ENCODE measurements at regions not wholly inside any gene's neighbourhood (a gene's known extent, or its start where the extent isn't known, plus 50 kb on each side); places are given as distances from the start of the nearest gene placed in this dataset.

DNA sequence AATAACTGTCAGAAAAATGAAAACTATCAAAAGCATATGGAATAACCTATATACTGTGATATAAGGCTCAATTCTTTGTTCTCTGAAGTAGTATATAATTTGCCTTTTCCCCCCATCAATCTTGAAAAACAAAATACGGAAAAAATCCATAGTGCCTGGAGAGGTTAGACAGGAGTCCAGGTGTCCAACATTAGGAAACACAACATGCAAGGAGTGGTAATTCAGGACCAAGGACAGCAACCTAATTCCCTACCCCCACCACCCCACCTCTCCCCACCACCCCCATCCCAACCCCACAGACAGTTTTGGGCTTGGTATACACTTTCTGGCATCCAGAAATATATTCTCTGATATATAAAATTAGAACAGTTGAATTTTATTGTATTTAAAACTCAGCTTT is 55.1 kb upstream of the SLC25A26 start:
- no peak for DNase-seq

DNA sequence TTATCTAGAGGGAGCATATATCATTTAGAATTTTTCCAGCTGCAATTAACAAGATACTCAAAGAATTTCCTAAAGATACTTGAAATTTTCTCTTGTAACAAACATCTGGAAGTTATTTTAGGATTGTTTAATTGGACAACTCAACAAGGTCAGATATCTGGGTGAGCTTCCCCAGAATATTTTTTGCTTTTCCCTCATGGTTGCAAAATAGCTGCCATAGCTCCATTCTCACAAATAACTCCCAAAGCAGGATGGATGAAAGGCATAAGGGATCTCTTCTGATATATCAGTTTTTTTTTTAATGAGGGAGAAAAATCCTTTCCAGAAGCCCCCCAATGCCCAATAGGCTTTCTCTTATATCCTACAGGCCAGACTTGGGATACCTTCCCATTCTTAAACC is 56.6 kb upstream of the SLC25A26 start:
- DNase-seq: no peak

DNA sequence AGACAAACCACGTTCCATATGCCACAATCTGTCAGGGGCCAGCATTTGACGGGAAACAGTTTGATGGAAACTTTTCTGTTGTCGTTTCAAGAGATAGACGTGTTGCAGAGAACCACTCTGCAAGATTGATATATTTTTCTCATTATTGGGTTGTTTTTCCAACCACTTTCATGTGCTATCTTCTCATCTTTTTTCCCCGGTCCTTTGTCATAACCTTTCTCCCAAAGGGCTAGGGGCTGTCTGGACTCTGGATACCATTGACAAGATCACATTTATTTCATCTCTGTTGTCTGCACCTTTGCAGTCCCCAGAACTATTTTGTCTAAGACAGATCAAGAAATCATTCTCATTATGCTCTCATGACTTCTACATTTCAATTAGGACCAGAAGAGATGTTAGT is 57.6 kb upstream of the SLC25A26 start:
- DNase-seq: no peak

DNA sequence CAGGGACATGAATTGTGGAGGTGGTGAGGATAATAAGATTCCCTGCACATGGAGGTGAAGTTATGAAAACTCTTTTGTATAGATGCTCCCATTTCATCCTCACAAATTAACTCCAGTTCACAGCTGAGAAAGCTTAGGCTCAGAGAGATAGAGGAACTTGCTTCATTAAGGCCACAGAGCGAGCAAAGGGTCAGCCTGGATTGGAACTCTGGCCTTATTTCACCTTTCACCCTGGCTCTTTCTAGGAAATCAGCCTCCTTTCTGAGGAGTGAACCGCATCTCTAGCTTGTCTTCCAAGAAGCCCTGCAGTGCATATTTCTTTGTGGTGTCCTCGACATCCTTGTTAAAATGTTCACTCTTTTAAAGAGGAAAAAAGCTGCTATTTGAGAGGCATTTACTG is 58.0 kb upstream of the SLC25A26 start:
- DNase-seq: no peak

DNA sequence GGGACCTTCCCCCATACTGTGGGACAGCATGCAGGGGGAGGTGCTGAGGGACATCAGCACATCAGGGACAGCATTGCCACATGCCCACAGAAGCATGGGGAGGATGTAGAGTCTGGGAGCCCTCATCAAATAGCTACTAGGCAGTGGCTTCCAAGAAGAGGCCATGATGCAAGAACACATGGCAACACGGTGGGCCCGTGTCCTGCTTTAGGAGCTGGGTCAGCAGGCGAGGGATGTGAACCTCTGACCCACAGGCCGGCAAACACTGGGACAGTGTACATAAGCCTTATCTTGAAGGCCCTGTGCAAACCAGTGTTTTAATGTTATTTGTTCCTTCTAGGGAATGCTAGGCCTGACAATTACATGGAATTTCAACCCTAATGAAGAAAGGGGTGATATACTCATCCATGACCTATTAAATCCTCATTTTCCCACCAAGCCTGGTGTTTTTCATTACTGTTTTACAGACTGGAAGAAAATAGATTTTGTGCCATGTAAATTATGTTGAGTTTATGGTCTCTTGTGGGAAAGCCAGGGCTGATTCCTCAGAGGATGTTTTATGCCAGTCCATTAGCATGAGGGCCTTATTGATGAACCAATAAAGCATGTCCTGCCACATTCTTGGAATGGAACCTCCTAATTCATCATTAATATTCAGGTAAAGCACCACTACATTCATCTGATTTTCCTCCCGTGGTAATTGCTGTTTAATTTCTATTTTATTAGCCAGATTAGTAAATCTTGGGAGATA is 61.7 kb upstream of the SLC25A26 start:
- DNase-seq: no peak

DNA sequence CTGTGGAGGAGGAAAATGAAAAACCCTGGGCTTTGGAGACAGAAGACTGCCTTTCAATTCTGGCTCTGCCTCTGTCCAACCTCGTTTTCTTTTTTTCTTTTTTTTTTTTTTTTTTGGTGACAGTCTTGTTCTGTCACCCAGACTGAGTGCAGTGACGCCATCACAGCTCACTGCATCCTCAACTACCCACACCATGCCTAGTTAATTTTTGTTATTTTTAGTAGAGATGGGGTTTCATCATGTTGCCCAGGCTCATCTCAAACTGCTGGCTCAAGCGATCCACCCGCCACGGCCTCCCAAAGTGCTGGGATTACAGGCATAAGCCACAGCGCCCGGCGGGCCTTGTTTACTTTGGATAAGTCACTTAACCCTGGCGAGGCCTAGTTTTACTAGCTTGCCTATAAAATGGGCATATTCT is 66.3 kb upstream of the SLC25A26 start:
- peak; percentile 44 for DNase-seq

DNA sequence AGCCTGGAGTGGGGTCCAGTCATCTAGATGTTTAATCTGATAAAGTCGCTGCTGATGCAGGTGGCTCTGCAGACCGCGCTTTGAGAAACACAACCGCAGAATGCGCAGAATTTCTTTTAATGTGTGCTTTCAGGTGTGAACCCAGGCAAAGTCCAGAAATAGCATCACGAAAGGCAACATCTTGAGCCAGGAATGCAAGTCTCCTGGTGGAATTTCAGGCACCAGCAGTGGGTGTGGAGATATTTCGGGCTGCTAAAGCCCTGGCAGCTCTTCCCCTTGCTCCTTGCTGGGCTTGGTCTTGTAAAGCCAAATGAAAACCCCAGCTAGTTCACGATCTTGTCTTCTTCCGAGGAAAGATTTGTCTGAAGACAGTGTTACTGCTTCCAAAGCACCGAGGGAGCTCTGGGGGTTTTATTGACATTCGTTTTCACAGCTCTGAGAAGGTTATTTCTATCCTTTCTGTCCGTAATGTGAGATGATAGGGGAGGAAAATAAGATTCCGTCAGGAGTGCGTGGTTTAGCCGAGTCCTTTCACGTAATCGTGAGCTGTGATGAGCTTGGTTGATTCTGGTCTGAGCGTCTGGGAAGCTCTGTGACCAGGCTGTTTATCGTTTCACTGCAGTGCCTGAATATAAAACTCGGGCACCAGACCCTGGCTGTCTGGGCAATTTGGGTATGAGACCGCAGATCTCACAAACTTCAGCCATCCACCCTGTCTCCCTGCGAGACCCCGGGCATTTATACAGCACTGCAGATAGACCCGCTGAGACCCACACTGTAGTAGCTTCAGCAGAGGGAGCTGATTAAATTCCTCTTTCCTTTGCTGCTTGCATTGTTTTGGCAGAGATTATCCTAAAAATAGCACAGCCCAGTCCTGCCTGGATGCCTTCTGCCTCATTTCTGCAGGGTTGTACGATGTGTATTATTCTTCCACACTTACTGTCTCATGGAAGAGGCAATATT is 67.0 kb upstream of the SLC25A26 start:
- DNase-seq: peak; percentile 59

DNA sequence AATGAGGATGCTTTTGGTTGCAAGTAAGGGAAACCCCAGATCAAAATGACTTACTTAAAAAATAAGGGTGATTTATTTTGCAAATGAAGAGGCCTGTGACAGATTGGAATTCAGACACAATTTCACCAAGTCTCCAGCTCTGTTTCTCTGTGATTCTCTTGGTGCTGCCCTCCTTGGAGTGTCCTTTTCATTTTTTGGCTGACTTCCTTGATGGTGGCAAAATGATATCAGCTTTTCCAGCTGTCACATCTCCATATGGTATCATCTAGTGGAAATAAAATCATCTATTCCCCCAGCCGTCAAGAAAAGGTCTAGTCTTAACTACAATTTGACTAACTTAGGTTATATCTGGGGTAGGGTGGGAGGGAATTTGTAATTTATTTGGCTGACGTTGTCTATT is 68.5 kb upstream of the SLC25A26 start:
- no peak for DNase-seq

DNA sequence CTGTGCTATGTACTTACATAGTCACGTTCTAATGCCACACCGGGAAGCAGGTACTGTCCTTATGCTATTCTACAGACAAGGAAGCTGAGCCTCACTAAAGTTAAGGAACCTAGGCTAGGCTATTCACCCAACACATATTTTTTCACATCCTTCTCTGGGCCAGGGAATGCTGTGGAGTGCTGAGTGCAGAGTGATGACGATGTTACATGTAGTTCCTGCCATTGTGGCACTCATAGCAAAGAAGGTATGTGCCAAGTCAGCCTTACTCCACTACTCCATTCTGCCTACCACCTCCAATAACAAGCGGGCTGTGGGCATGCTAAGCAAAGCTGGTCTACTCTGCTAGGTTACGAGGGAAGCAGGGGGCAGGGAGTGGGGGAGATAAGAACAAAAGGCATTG is 69.8 kb upstream of the SLC25A26 start:
- DNase-seq: no peak

DNA sequence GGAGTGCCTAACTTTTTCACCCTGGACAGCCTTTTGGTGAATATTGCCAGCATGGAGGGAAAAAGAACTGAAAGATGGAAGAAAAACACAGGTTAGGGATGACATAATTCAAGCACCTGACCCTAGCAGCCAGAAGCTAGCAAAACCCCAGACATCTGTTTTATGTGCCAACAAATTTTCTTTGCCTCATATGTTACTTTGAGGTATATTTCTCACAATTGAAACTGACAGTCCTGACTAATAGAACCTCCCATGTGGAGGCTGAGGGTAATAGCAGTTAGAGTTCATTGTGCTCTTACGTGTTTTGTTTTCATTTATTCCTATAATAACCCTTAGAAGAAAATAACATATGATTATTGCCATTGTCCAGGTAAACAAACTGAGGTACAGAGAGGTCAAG is 71.5 kb upstream of the SLC25A26 start:
- DNase-seq: no peak

DNA sequence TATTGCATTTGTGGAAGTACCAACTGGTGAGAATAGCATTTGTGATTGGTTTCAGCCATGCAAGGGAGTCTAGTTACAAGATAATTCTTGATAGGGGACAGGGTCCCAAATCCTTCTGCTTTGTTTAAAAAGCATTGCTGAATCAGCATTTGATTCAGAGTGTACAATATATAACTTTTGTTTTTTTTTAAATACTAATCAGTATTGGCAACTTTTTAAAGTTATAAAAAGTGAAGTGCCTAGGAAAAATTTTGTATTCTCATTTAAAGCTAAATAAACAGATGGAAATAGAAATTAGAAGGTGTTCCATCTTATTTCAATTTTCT is 75.4 kb upstream of the SLC25A26 start:
- no peak for DNase-seq

DNA sequence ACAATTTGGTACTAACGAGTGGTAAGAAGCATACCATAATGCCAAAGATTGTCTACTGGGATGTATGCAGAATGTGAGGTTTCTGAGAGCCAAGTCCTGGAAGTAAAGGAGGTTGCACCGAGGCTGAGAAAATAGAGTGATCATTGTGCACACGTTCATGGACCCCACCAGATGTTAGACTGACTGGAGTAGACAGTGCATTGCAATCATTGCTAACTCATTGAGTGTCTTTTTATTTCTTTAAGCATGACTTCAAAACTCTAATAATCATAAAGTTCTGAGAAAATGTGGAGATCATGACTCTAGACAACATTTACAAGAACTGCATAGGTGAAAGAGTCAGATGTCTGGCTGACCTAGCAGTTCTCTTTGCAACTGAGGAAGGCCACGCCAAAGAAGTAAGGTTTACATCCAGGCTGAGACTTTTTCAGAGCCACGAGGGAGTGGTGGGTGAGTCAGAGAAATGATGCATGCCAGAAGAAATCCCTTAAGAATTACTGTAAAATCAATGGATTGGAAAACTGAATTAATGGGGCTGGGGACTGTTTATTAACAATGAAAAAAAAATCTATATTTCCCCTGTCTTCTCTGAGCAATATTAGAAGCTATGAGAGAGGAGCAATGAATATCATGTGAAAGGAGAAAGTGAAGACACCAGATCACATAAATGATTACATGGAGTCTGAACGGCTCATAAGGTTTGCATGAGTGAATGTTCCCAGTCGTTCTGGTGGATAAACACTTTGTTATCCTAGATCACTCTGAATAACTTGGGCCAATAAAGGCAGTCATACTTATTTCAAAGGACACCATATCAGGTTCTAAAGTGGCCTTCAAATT is 76.0 kb upstream of the SLC25A26 start:
- DNase-seq: peak; percentile 34

DNA sequence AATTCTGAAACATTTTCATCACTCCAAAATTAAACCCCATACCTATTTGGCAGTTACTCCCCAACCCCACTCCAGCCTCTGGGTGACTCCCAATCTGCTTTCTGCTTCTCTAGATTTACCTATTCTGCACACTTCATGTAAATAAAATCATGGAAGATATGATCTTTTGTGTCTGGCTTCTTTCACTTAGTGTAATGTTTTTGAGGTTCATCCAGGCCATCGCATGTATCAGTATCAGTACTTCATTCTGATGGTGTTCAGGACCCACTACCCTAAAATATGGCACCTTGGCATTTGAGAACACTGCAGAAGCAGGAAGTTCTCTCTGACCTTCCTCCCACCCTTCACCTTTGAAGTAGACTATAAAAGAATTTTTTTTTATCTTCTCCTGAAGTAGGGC is 78.7 kb upstream of the SLC25A26 start:
- no peak for DNase-seq

DNA sequence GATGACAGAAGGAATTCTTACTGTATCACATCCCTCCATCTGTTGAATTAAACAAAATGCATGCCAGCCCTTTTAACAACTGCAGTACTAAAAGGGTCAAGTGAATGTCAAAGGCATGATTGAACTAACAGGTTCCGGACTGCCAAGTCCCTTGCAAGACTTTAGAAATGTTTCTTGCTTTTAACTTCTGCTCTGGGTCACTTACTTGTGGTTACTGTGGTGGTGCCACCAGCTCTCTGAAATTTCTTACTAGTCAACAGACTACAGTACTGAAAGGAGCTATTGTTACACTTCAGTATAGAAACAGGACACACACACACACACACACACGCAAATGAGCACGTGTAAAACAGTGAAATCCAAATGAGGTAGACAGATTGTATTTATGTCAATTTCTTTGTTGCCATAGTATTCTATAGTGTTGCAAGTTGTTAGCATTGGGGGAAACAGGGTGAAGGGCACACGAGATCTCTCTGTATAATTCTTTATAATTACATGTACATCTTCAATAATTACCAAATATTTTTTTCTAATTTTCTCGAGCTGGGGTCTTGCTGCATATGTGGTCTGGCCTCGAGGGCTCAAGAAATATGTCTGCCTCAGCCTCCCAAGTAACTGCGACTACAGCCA is 79.9 kb upstream of the SLC25A26 start:
- no peak for DNase-seq

DNA sequence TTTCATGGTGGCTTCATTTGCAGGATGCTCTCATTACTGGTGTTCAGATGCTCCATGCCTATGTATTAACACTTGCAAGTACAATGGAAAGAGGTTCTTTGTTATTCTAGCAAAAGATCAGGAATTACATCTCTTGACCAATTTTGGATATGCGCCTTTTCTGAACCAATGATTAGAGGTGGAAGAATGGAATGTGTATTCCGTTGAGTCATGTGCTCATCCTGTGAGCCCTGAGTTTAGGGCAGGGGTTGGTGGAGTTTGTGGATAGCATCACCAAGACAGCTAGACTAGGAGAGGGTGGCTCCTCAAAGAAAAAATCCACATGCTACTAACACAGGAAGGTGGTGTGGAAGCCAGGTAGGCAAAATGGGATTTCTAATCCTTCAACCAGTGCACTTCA is 80.7 kb upstream of the SLC25A26 start:
- peak; percentile 32 for DNase-seq

DNA sequence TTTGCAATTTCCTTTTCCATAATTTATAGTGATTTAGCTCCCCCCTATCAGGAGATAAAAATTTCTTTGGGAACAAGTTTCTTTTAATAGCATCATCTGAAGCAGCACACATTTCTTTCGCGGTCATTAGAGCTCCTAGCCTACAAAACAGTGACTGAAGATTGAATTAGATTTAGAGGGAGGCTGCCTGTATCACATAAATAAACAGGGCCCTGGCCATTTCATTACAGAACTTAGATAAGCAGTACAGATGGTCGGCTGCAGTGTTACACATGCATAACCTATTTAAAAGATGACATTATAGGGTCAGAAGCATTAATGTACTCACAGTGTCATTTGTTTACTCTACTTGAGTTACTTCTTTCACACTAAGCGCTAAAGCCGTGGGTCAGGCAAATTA is 81.4 kb upstream of the SLC25A26 start:
- DNase-seq: no peak

DNA sequence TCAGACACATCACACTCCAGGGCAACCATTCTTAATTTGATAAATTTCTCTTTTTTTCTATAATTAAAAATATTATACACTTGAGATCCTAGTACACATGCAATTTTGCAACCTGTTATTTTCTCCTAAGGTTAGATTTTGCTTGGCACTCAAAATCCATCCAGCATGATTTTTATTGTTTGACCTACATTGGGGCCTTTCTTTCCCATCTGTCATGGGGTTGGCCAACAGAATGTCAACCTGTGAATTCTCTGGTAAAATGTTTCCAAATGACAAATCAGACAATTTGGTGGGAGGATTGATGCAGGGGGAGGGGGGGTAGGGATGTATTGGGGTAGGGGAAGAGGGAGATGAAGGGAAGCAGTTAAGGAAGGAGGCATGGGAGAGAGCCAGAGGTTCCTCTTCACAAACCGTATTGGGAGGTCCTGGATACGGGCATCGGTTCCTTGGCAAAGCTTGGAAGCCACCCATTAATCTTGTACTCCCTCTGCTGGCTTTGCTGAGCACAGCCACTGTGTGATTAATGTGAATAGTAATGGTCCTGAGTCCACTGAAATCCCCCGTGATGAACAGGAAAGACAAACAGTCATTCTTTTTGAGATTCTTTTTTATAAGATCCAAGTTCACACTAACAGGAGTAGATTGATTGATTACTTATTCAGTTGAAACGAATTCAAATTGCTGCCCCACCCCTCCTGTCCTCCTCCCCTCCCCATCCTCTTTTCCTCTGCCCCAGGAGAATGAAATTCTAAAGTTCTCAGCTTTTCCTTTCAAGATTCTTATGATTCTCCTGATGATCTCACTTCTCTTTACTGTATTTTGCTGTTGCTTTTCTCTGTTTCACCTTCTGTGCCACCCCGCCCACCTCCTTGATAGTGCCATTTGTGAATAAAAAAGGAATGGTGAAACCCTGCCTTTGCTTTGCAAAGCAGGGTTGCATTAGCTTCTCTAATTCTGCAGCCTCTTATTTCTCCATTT is 82.2 kb upstream of the SLC25A26 start:
- peak; percentile 78 for DNase-seq

DNA sequence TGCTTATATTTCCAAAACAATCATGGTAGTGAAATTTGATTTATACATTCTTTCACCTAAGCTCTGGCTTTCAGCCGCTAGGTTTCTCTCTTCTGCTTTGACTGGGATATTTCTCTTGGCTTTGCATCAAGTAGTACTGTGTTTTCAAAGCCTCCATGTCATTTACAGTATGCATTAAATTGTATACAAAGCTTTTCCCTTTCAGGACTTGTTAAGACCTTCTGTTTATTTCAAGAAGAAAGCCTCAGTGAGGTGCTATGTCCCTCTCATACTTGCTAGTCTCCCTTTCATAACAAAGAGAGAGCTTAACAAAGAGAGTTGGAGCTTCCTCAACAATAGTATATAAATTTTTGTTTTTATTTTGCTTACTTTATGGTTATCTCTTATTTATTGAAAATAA is 84.2 kb upstream of the SLC25A26 start:
- DNase-seq: no peak

DNA sequence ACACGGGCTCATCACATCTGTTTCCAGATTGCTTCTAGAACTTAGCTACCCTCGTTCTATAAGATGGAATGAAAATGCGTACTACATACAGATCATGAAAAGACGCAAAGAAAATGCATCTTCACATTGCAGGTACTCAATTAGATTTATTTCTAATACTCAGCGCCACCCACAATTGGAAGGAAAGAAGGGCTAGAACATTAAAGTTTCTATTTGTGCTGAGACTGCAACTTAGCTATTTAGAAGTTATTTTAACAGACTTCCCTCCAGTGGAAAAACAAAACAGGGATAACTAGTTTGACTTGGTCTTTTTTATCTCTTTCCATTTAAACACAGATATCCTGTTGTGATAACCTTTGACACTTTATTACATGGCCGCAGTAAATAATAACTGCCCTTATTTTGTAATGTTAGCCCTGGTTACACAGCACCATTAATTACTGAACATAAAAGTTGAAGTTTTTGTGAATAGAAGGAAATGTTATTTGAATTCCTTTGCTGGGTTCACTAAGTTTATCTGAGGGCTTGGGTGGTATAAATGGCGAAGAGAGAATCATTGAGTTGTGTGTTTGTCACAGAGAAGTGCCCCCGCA is 86.9 kb upstream of the SLC25A26 start:
- no peak for DNase-seq

DNA sequence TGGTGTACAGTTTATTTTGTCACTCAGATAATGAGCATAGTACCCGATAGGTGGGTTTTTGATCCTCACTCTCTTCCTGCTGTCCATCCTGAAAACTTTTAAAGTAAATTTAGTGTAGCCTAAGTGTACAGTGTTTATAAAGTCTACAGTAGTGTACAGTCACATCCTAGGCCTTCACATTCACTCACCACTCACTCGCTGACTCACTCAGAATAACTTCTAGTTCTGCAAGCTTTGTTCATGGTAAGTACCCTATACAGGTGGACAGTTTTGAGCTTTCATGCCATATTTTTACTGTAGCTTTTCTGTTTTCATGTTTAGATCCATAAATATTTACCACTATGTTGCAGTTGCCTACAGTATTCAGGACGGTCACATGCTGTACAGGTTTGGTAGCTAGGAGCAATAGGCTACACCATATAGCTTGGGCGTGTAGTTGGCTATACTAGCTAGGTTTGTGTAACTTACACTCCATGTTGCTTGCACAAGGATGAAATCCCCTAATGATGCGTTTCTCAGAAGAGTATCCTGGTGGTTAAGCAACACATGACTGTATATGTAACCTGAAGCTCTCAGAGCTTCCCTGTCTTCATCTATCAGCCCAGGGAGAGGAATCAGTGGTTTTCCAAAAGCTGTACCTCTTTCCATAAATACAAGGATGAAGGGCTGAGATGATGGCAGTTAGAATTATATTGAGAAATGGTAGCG is 87.6 kb upstream of the SLC25A26 start:
- peak; percentile 63 for DNase-seq

Data from fibroblast of skin of scalp (primary cell).